GM19025 (cell line): ENCODE measurements at regions not wholly inside any gene's neighbourhood (a gene's known extent, or its start where the extent isn't known, plus 50 kb on each side); places are given as distances from the start of the nearest gene placed in this dataset.

Experiments used
- ATAC-seq: cut with Tn5 transposase; IDR thresholded peaks from one replicate; pipeline ENCODE4 v1.9.1; 2021; ENCODE audit warnings: mild to moderate bottlenecking, low read depth, moderate library complexity; ENCODE audit not compliant: unreplicated experiment

DNA sequence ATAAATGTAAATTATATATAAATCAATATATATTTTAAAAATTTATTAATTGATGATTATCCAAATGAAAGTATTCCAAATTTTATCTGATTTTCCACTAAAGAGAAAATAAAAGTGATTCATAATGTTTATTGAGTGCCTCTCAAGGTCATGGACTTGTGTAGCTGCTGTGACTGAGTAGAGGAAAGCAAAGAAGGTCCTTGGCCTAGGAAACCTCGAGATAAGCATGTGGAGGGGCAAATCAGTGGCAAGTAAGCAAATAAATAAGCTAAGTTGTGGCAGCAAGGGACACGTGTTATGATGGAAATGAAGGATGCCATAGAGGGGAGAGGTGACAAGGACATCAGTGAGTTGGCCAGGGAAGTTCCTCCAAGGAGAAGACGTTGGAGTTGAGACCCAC is 866.1 kb upstream of the ID2 start:
- ATAC-seq = no peak

DNA sequence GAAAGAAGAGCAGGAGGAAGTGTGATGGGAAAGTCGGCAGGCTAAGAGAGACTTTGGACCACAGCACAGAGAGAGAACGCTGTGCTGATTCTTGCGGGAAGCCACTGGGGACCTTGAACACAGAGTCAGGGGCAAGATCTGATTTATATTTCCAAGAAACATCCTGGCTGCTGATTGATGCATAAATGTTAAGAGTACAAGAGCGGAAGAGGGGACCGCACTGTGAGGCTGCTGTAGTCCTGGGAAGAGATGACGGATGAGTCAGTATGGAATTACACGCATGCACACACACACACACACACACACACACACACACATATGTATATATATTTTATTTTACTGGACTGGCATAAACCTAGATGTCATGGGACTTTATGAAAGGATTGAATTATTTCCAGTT is 865.6 kb upstream of the ID2 start:
- ATAC-seq = no peak

DNA sequence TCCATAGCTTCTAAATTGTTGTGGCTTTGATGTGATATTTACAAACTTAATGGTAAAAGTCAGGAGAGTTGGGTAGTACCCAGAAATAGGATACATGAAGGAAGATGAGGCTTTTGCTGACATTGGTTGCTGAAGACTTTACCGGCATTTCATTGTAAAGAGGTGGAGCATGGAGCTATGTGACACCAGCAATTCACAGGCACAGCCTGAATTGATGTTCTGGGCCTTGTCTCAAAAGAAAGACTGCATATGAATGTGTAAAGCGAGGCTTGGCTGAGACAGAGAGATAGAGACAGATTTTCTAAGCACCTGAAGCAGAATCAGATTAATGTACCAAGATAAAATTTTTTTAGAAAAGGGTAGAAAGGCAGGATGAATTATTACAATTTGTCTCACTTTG is 864.9 kb upstream of the ID2 start:
- no peak for ATAC-seq

DNA sequence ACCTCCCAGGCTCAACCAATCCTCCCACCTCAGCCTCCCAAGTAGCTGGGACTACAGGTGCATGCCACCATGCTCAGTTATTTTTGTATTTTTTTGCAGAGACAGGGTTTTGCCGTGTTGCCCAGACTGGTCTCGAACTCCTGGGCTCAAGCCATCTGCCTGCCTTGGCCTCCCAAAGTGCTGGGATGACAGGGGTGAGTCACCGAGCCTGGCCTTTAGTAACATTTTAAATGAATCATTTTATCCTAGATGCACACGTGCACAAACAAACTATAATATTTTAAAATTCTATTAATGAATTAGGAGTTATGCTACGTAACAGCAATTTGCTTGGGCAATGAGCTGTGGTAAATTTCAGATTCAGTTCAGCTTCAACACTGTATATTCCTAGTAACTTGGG is 862.5 kb upstream of the ID2 start:
- no peak for ATAC-seq

DNA sequence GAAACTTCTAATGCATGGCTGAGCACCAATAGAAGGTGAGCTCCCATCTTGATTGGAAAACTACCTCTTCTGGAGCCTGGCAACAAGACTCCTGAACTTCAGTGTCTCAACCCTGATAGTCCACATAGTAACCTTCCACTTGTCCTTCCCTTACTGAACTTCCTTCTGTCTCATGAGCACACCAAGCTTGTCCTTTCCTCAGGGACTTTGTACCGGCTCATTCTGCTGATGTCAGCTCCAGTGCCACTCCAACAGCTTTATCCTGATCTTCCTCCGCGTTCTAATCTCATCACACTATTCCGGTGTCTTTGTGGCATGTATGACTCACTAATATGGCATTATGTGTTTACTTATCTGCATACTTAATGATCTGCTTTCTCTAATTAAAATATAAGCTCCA is 862.0 kb upstream of the ID2 start:
- no peak for ATAC-seq

DNA sequence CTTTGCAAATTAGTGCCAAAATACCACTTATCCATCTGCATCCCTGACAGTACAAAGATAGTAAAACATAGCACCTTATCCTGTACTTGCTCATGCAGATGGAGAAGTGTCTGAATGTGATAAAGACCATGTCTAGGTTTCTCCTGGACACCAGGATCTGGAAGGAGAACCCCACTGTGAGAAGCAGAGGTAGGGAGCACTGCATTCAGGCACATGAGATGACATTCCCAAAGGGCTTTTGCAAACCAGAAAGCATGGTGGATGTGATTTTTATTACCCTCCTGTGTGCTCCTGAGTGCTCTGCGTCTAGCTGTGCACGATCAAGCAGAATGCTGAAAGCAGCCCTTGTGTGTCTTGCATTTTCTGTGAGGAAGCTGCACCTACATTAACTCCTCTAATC is 857.6 kb upstream of the ID2 start:
- no peak for ATAC-seq

DNA sequence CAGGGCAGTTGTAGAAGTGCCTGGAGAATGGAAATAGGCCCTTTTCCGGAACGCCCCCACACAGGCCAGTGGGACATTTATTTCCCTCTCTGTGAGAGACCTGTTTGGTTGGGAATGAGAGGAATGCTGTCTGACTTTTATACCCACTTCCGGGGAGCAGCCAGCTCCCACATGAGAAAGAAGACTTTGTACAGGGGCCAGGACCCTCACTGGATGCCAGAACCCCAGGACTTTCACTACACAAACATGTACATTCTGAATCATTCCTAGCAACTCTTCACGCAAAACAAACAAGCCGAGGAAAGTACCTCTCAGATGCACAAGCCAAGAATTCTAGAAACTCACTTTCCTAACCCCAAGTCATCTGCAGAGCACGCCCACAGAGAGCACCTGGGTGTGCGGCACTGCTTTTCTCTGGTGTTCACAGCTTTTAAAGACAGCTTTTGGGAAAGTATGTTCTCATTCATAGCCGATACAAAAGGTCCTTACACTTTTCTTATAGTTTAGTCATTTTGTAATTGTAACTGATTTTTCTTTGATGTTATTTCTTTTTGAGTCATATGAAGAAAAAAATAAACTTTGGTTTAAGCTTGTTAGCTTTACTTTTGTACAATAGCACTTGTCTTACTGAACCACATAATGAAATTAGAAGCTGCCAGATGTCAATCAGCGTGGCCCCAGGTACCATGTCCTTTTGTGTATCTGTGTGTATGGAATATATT is 856.1 kb upstream of the ID2 start:
- ATAC-seq = peak; percentile 76

DNA sequence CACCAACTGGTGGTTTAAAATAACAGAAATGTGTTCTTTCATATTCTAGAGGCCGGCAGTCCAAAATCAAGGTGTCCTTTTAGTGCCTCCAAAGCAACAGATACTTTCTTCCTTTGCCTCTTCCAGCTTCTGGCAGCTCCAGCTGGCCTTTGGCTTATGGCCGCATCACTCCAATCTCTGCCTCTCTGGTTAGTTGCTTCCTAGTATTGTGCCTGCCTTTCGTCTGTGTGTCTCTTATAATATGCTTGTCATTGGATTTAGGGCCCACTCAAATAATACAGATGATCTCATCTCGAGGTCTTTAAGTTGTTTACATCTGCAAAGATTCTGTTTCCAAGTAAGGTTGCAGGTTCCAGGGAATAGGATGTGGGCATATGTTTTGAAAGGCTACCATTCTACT is 855.2 kb upstream of the ID2 start:
- no peak for ATAC-seq

DNA sequence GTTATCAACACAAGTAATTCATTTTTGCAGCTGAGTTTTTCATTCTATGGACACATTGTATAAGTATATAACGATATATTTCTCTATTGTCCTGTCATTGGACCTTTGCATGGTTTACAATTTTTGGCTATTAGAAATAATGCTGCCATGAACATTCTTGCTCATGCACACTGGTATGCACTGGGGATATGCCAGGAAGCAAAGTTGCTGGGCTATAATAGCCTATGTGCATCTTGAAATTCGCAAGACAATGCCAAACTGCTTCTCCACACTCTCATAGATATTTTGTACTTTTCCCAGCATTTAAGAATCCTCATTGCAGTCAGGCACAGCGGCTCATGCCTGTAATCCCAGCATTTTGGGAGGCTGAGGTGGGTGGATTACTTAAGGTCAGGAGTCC is 852.6 kb upstream of the ID2 start:
- ATAC-seq = no peak

DNA sequence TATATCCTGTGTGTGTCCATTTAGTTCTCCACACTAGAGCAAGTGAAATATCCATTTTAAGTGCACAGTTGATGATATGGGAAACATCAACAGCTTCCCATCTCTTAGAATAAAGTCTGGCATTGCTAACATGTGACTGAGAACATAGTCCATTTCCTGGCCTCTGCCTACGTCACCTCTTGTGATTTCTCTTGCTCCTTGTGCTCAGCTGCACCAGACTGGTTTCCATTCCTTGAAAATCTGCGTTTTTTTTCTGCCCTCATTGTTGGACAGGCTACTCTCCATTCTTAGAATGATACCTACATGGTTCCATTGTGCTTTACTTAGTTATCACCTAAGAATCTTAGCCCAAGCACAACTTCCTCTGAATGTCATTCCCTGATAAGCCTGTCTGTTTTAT is 851.2 kb upstream of the ID2 start:
- no peak for ATAC-seq

DNA sequence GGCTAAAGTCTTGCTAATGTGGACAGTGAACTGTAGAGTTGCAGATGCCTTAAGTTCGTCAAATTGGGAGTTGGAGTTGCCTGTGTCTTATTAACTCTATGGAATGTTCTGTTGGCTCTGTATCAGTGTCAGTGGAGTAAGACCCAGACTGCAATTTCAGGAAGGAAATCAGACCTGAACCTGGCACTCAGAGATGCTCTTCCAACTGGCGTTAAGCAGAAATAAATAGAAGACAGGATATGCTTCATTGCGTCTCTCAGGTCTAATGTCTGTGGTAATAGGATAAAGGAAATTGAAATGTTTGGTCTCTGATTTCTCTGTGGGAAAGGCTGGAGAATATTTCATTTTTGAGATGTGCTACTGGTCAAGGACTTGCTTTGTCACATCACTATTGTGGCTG is 846.7 kb upstream of the ID2 start:
- ATAC-seq = no peak

DNA sequence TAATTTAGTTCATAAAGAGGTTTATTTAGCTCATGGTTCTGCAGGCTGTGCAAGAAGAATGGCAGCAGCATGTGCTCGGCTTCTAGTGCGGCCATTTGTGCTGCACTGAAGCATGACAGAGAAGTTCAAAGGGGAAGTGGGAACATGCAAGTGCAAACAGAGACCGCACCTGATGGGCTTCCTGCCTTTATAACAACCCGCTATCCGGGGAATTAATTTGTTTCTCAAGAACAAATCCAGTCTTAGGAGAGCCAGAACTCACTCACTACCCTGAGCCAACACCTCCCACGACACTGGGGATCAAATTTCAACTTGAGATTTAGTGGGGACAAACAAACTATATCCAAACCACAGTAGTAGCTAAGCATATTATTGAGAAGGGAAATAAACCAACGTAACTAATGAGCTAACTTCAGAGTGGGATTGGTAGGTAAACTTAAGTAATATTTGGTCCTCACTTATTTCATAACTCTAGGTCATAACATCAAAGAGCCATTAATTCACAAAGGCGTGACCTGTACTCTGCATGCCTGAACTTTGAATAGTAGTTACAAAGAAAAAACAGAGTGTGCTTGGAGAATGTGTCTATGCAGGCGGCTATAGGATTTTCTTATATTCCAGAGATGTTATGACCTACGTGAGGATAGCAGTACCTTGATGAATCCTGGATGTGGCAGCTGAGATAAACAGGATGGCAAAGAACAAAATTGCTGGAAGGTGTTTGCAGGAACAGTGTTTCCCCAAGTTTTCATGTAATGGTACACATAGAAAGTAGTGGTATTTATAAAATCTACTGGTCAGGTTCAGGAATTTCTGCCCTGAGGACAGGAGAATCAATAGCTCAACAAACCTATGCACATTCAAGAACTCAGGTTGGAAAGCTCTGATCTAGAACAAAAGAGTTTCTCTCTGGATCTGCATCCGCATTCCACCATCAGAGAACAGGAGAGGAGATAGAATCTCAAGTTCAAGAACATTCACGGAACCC is 845.9 kb upstream of the ID2 start:
- ATAC-seq = no peak

DNA sequence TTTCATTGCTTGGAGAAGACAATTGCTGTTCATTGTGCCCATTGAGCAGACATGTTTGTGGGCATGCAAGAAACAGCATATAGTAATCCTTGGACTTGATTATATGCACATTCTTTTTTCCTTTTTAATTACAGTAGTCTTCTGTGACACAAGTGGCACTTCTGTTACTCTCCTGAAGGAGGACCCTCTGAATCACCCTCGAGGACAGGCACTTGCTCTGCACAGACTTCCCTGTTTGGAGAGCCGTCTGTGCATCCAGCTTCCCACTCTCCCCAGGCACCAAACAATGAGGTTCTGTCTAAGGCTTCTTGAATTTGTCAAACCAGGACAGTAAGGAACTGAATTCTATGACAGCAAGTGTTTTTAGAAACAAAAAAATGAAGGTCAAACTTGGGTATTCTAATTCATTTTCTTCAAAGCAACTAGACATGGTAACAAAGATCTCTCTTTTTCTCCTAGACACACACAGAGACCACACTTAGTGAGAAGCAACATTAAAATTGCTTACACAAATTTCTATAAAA is 844.6 kb upstream of the ID2 start:
- ATAC-seq = no peak

DNA sequence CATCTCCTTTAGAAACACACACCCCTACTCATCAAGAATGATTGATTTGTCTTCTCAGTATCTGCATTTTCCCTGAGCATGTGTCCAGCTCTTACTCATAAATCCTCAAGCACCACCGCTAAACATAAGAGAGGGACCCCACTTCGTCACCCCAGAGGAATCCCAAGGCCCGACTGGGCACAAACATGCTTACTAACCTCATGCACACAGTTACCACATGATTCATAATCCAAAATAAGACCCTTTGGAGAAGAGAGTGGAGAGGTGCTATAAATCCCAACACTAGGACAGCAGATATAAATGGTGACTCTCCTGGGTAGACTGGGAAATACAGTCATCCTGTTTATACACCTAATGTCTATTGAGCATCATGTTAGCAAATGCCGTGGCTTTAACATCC is 843.2 kb upstream of the ID2 start:
- ATAC-seq = no peak

DNA sequence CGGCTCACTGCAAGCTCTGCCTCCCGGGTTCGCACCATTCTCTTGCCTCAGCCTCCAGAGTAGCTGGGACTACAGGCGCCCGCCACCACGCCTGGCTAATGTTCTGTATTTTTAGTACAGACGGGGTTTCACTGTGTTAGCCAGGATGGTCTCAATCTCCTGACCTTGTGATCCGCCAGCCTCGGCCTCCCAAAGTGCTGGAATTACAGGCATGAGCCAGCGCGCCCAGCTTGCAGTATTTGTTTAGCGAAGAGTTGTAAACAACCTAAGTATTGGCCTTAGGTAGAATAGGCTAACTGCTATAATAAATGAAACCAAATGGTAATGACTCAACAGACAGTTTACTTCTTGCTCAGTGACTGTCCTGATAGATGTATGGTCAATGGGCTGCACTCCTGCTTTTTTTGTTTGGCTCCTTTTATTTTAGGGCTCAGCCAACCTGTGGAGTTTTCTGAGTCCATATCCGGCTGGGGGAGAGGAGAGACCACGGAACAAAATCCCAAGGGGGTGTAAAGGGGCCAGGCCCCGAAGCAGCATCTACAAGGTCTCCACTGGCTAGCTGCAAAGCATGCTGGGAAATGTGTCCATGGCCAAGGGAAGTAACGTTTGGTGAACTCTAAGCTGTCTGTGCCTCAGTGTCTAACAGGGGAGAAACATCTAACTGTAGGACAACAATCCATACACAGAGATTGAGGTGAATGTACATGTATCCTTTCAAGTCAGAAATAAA is 841.0 kb upstream of the ID2 start:
- ATAC-seq = no peak

DNA sequence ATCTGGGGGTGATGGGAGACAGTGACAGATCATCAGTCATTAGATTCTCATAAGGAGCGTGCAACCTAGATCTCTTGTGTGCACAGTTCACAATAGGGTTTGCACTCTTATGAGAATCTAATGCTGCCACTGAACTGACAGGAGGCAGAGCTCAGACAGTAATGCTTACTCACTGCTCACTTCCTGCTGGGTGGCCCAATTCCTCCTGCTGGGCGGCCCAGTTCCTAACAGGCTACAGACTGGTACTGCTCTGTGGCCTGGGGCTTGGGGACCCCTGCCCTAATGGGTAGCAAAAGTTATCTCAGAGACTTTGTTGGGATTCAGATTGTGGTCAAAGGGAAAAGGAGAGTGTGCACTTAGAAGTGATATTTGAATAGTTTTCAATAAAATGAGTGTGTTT is 840.1 kb upstream of the ID2 start:
- ATAC-seq = no peak

DNA sequence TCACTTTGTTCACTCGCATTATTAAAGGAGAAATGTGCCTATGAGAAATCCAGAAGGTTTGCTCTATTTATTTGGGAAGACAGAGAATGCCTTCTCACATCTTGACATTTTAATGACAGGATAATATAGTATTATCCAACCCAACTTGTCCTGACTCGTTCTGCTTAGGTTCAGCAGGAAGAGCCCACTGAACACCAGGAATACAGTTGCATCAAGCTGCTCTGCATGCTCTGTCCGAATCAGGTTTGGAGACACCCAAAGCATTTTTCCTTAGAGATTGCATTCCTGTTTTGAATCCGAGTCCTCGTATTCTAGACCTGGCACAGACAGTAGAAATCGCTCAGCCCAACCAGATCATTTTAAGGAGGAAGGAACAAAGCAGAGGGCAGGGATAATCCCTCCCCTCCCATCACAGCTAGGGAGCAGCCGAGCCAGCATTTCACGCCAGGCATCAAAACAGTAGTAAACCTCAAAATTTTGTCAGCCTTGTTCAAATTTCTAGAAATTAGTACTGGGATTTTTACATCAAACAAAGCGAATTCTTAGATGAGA is 837.4 kb upstream of the ID2 start:
- ATAC-seq = no peak

DNA sequence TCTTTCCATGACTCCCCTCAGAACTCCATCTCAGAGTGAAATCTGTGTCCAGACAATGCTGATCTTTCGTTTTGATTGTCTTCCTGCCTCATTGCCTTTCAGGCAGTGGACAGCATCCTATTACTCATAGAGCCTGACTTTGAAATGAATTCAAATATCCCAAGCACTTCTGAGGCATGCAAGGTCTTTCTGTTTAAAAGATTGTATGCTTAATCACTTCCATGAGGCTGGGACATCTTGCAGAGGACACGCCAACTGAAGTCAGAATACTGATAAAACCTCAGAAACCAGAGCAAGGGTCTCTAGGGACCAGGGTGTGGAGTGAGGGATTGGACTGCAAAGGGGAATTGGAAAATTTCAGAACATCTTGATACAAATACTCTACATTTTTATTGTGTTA is 836.5 kb upstream of the ID2 start:
- ATAC-seq = no peak

DNA sequence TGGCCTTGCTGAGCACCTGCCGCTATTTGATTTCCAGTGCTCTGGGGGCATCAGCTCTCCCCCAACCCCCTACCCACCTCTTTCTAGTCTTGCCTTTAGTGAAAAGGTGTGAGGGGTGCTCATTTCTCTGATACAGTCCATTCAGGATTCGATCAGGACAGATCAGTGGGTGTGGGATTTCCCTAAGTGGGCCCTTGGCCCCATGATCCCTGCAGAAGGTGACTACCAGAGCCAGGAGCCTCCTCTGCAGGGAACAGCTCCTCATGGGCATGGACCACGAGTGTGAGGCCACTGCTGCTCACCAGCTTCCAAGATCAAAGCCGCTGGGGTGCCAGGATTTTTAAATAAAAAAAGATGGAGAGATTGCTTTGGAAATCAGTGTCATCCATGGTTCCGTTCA is 835.2 kb upstream of the ID2 start:
- no peak for ATAC-seq

DNA sequence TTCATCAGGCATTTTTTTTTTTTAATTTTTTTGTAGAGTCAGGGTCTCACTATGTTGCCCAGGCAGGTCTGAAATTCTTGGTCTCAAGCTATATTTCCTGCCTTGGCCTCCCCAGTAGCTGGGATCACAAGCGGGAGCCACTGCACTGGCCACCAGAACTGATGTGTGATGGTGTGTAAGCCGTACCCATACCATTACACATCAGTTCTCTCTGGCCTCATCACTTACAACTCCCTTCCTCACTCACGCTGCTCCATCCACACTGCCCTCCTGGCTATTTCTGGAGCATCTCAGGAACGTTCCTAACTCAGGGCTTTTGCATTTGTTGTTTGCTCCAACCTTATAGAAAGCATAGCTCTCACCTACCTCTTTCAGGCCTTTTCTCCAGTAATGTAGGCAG is 834.5 kb upstream of the ID2 start:
- ATAC-seq = no peak

DNA sequence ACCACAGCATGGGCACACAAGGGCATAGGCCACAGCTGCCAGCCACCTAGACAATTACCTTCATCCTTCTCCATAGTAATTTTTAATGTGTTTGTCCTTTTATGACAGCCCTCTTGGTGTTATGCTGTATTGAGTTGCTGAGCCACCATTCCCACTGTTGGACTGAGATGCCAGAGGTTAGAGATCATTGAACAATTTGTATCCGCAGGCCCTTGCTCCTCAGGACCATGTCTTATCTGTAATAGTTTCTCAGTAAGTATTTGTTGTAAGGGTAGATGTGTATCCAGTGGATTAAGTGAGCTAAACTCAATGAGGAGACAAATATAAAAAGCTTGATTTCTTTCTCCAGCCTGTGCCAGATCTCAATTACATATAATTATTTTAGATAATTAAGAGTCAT is 832.8 kb upstream of the ID2 start:
- ATAC-seq = no peak
